MM.1S (cell line): ENCODE measurements at regions not wholly inside any gene's neighbourhood (a gene's known extent, or its start where the extent isn't known, plus 50 kb on each side); places are given as distances from the start of the nearest gene placed in this dataset.

ENCODE experiments used
- DNase-seq: peaks from one replicate; pipeline ENCODE4 v3.0.0-alpha.2; 2015
- H2AFZ ChIP-seq: fragments of 300-600 bp; sonication (generic); 2 replicates; pipeline ENCODE4 v1.6.0; 2016; ENCODE audit warnings: antibody characterized with exemption, low read length
- H3F3A ChIP-seq: fragments of 300-600 bp; sonication (generic); 2 replicates; pipeline ENCODE4 v1.6.1; 2016; ENCODE audit warnings: mild to moderate bottlenecking, antibody characterized with exemption, low read length, moderate library complexity, mixed read lengths; ENCODE audit not compliant: insufficient read depth
- H3K27ac ChIP-seq: fragments of 300-600 bp; sonication (generic); 2 replicates; pipeline ENCODE4 v1.5.1; 2016; ENCODE audit warnings: mild to moderate bottlenecking, low read length
- H3K27me3 ChIP-seq: fragments of 300-600 bp; sonication (generic); replicated peaks from 2 replicates; pipeline ENCODE4 v1.6.0; 2016; ENCODE audit warnings: low read length; ENCODE audit not compliant: insufficient read depth
- H3K36me3 ChIP-seq: fragments of 300-600 bp; sonication (generic); replicated peaks from 2 replicates; pipeline ENCODE4 v1.6.1; 2016; ENCODE audit warnings: mild to moderate bottlenecking, low read length, mixed read lengths; ENCODE audit not compliant: insufficient read depth
- H3K4me1 ChIP-seq: fragments of 300-600 bp; sonication (generic); 2 replicates; pipeline ENCODE4 v1.6.1; 2016; ENCODE audit warnings: low read length, mixed read lengths
- H3K4me2 ChIP-seq: fragments of 300-600 bp; sonication (generic); 2 replicates; pipeline ENCODE4 v1.6.0; 2016; ENCODE audit warnings: low read depth, low read length
- H3K4me3 ChIP-seq: fragments of 300-600 bp; sonication (generic); 2 replicates; pipeline ENCODE4 v1.5.1; 2016; ENCODE audit warnings: low read length, mixed read lengths
- H3K79me2 ChIP-seq: fragments of 300-600 bp; sonication (generic); 2 replicates; pipeline ENCODE4 v1.6.1; 2016; ENCODE audit warnings: mixed run types, low read length, mixed read lengths
- H3K9ac ChIP-seq: fragments of 300-600 bp; sonication (generic); 2 replicates; pipeline ENCODE4 v1.6.1; 2016; ENCODE audit warnings: low read length, mixed read lengths
- H3K9me2 ChIP-seq: fragments of 300-600 bp; sonication (generic); replicated peaks from 2 replicates; pipeline ENCODE4 v1.6.1; 2016; ENCODE audit warnings: mild to moderate bottlenecking, low read length, mixed read lengths; ENCODE audit not compliant: insufficient read depth
- H3K9me3 ChIP-seq: fragments of 300-600 bp; sonication (generic); replicated peaks from 2 replicates; pipeline ENCODE4 v1.6.1; 2016; ENCODE audit warnings: mild to moderate bottlenecking, low read length, mixed read lengths; ENCODE audit not compliant: insufficient read depth
- H4K20me1 ChIP-seq: fragments of 300-600 bp; sonication (generic); 2 replicates; pipeline ENCODE4 v1.6.1; 2016; ENCODE audit warnings: mild to moderate bottlenecking, low read length, moderate library complexity, mixed read lengths; ENCODE audit not compliant: insufficient read depth
- CTCF ChIP-seq: fragments of 300-600 bp; sonication (generic); IDR thresholded peaks from 2 replicates; pipeline ENCODE4 v1.5.1; 2016; ENCODE audit warnings: antibody characterized with exemption, low read length, mixed read lengths
- EZH2 ChIP-seq: fragments of 300-600 bp; sonication (generic); optimal IDR thresholded peaks from 2 replicates; pipeline ENCODE3; 2017; ENCODE audit warnings: low read depth, mild to moderate bottlenecking, antibody characterized with exemption, low read length, mixed read lengths
- EZH2phosphoT487 ChIP-seq: fragments of 300-600 bp; sonication (generic); IDR thresholded peaks from 2 replicates; pipeline ENCODE4 v1.6.1; 2018; ENCODE audit warnings: antibody characterized with exemption, low read length

- H2AFZ ChIP-seq: no peak overlapping the region
- no peak for TF ChIP-seq EZH2
- no peak for TF ChIP-seq CTCF
- no peak for TF ChIP-seq EZH2phosphoT487
- H3K4me3 ChIP-seq: no peak overlapping the region
- no peaks in the 10 kb centered on the region for H3K79me2 ChIP-seq
- no peak overlapping the region for H3K9ac ChIP-seq
- no peak for DNase-seq
- H3K36me3 ChIP-seq: no peaks in the 10 kb centered on the region
- no peaks in the 10 kb centered on the region for H3F3A ChIP-seq
- no peak overlapping the region for H3K4me2 ChIP-seq
- H4K20me1 ChIP-seq: no peaks in the 10 kb centered on the region
- no peak overlapping the region for H3K27ac ChIP-seq
- H3K4me1 ChIP-seq: no peaks in the 10 kb centered on the region
- H3K9me2 ChIP-seq: no peaks in the 10 kb centered on the region
- H3K9me3 ChIP-seq: no peaks in the 10 kb centered on the region
- no peaks in the 10 kb centered on the region for H3K27me3 ChIP-seq
Measured at GRCh38 chr17:71147906-71148305, 972.9 kb upstream of the SOX9 start.

GRCh38 chr17:71149607-71150006 lies 971.2 kb upstream of the SOX9 start:
- Histone ChIP-seq H3K36me3 (no peaks in the 10 kb centered on the region), H3K9me2 (no peaks in the 10 kb centered on the region), H3K4me2 (no peak overlapping the region), H2AFZ (no peak overlapping the region), H3K9me3 (no peaks in the 10 kb centered on the region), H3K27me3 (no peaks in the 10 kb centered on the region), H3K4me3 (no peak overlapping the region), H3K27ac (no peak overlapping the region), H3K4me1 (no peaks in the 10 kb centered on the region), H4K20me1 (no peaks in the 10 kb centered on the region), H3K79me2 (no peaks in the 10 kb centered on the region), H3K9ac (no peak overlapping the region), H3F3A (no peaks in the 10 kb centered on the region)
- no peak for DNase-seq
- TF ChIP-seq EZH2 (no peak), CTCF (no peak), EZH2phosphoT487 (no peak)

- H3K4me3 ChIP-seq: no peak overlapping the region
- no peaks in the 10 kb centered on the region for H4K20me1 ChIP-seq
- no peaks in the 10 kb centered on the region for H3K36me3 ChIP-seq
- H3K4me1 ChIP-seq: no peaks in the 10 kb centered on the region
- no peak for DNase-seq
- no peaks in the 10 kb centered on the region for H3K79me2 ChIP-seq
- H3K4me2 ChIP-seq: no peak overlapping the region
- no peaks in the 10 kb centered on the region for H3K9me3 ChIP-seq
- no peak for TF ChIP-seq CTCF
- no peak for TF ChIP-seq EZH2
- no peak for TF ChIP-seq EZH2phosphoT487
- H3K27ac ChIP-seq: no peak overlapping the region
- H3F3A ChIP-seq: no peaks in the 10 kb centered on the region
- no peaks in the 10 kb centered on the region; the same call in 1 of the 2 replicates for H3K9me2 ChIP-seq
- H3K9ac ChIP-seq: no peak overlapping the region
- no peaks in the 10 kb centered on the region for H3K27me3 ChIP-seq
- H2AFZ ChIP-seq: no peak overlapping the region
Measured at GRCh38 chr17:71157297-71157696, 963.5 kb upstream of the SOX9 start.

GRCh38 chr17:71158437-71158836 lies 962.4 kb upstream of the SOX9 start:
- H3K9me2 ChIP-seq: no peaks in the 10 kb centered on the region; the same call in 1 of the 2 replicates
- no peak overlapping the region for H3K4me3 ChIP-seq
- H3K4me1 ChIP-seq: no peaks in the 10 kb centered on the region
- H3K79me2 ChIP-seq: no peaks in the 10 kb centered on the region
- H3K27me3 ChIP-seq: no peaks in the 10 kb centered on the region
- no peaks in the 10 kb centered on the region for H4K20me1 ChIP-seq
- no peak overlapping the region for H3K4me2 ChIP-seq
- H3F3A ChIP-seq: no peaks in the 10 kb centered on the region
- no peak overlapping the region for H2AFZ ChIP-seq
- no peak overlapping the region for H3K27ac ChIP-seq
- H3K9ac ChIP-seq: no peak overlapping the region
- no peak for DNase-seq
- no peaks in the 10 kb centered on the region for H3K9me3 ChIP-seq
- H3K36me3 ChIP-seq: no peaks in the 10 kb centered on the region
- no peak for TF ChIP-seq CTCF
- TF ChIP-seq EZH2: no peak
- TF ChIP-seq EZH2phosphoT487: no peak
